ENCODE measurements at regions not wholly inside any gene's neighbourhood (a gene's known extent, or its start where the extent isn't known, plus 50 kb on each side); places are given as distances from the start of the nearest gene placed in this dataset.

DNA sequence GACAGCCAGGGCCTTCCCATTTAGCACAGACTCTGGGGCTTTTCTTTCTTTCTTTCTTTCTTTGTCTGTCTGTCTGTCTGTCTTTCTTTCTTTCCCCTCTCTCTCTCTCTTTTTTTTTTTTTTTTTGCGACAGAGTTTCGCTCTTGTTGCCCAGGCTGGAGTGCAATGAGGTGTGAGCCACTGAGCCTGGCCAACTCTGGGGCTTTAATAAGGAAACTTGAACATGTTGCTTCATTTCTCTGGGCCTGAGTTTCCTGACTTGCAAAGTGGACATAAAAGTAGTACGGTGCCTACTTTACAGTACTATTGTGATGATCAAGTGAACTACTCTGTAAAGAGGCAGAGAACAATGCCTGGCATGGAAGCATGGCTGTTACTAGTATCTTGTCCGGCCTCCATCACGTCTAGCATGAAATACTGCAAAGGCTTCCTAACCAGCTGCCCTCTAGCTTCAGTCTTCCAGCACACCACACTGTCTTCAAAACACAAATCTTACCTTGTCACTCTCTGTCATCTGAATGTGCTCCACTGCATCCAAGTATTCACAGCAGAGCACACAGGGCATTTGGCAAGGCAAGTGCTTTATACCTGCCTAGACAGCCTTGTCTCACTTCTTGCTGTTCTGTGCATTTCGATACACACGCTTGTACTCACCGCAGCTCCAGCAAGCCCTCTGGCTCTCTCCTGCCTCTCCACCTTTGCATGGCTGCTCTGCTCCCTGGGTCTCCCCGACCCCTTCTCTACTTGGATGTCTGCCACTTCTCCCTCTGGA is 96.7 kb downstream of the IRF2BPL start:
- Histone ChIP-seq H3K36me3 (ENCODE audit: control insufficient read depth in 2 of 2, insufficient read depth in 2 of 2, low read length in 1 of 2) (no peaks in the 10 kb centered on the region), H3K27me3 (ENCODE audit: control insufficient read depth in 2 of 2, insufficient read depth in 1 of 2, low read length in 1 of 2) (no peaks in the 10 kb centered on the region), H3K9me3 (ENCODE audit: control insufficient read depth in 2 of 2, insufficient read depth in 1 of 2, low read length in 1 of 2) (no peaks in the 10 kb centered on the region), H3K4me1 (ENCODE audit: control insufficient read depth in 2 of 2, insufficient read depth in 2 of 2, low read length in 2 of 2) (peaks cover 38 to 69% of the 10 kb centered on the region in 2 donors), H3K27ac (ENCODE audit: low read depth in 1 of 2, low read length in 1 of 2) (no peak overlapping the region), H3K4me3 (ENCODE audit: low read length in 2 of 2) (no peak overlapping the region)
- WGBS = 94% methylated on average over 9 of the region's 9 CpGs
- DNase-seq (ENCODE audit: low read depth in 6 of 9, low spot score in 9 of 9) = no peak

GRCh38 chr14:76930549-76930948 is 98.0 kb downstream of the IRF2BPL start:
- Histone ChIP-seq H3K9me3 (ENCODE audit: control insufficient read depth in 2 of 2, insufficient read depth in 1 of 2, low read length in 1 of 2) (no peaks in the 10 kb centered on the region), H3K4me1 (ENCODE audit: control insufficient read depth in 2 of 2, insufficient read depth in 2 of 2, low read length in 2 of 2) (peaks cover 43 to 82% of the 10 kb centered on the region in 2 donors), H3K4me3 (ENCODE audit: low read length in 2 of 2) (no peak overlapping the region), H3K27me3 (ENCODE audit: control insufficient read depth in 2 of 2, insufficient read depth in 1 of 2, low read length in 1 of 2) (no peaks in the 10 kb centered on the region), H3K36me3 (ENCODE audit: control insufficient read depth in 2 of 2, insufficient read depth in 2 of 2, low read length in 1 of 2) (no peaks in the 10 kb centered on the region), H3K27ac (ENCODE audit: low read depth in 1 of 2, low read length in 1 of 2) (no peak overlapping the region)
- WGBS = 84% methylated on average over 9 of the region's 9 CpGs
- DNase-seq (ENCODE audit: low read depth in 6 of 9, low spot score in 9 of 9) = no peak

GRCh38 chr14:76929927-76930326 is 98.6 kb downstream of the IRF2BPL start:
- Histone ChIP-seq H3K4me3 (ENCODE audit: low read length in 2 of 2) (peak overlapping the region in 1 of 2 donors; percentile 9), H3K9me3 (ENCODE audit: control insufficient read depth in 2 of 2, insufficient read depth in 1 of 2, low read length in 1 of 2) (no peaks in the 10 kb centered on the region), H3K36me3 (ENCODE audit: control insufficient read depth in 2 of 2, insufficient read depth in 2 of 2, low read length in 1 of 2) (no peaks in the 10 kb centered on the region), H3K27me3 (ENCODE audit: control insufficient read depth in 2 of 2, insufficient read depth in 1 of 2, low read length in 1 of 2) (no peaks in the 10 kb centered on the region), H3K4me1 (ENCODE audit: control insufficient read depth in 2 of 2, insufficient read depth in 2 of 2, low read length in 2 of 2) (peaks cover 49 to 88% of the 10 kb centered on the region in 2 donors), H3K27ac (ENCODE audit: low read depth in 1 of 2, low read length in 1 of 2) (peak overlapping the region; percentile 32 to 94)
- peak in 8 of 9 donors; percentile 71 to 97 (median 86) for DNase-seq (ENCODE audit: low read depth in 6 of 9, low spot score in 9 of 9)
- WGBS = 5% methylated on average over 8 of the region's 8 CpGs

DNA sequence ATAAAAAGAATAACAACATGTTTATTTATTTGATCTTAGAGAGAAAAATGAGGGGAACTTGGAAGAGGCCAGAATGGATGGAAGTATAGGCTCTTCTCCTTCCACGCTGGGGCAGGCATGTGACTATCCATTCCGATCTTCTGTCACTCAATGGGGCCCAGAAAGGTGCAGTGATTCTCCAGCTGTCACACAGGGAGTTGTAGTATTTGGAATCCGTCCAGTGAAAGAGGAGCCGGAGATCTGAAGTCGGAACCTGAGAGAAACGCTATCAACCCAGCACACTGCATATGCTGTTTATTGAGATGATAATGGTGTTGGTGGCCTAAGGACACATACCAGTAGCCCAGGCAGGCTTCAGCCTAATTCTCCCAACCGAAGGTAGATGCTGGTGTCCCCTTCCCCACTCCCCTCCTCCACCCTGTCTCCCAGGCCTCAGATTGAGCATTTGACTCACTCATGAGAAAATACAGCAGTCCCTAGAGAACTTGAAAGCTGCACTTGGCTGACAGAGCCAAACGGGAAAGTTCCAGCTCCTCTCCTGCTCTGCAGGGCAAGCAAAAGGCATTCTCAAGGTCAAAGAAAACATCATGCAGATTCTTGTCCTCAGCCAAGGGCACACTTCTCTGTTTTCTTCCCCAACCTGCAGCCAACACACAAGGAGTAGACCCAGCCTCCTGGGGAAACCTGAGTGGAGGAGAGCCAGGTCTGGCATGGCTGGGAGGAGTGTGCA is 100.4 kb downstream of the IRF2BPL start:
- Histone ChIP-seq H3K4me3 (ENCODE audit: low read length in 2 of 2) (no peak overlapping the region), H3K4me1 (ENCODE audit: control insufficient read depth in 2 of 2, insufficient read depth in 2 of 2, low read length in 2 of 2) (peaks cover 65 to 100% of the 10 kb centered on the region in 2 donors), H3K9me3 (ENCODE audit: control insufficient read depth in 2 of 2, insufficient read depth in 1 of 2, low read length in 1 of 2) (no peaks in the 10 kb centered on the region), H3K27me3 (ENCODE audit: control insufficient read depth in 2 of 2, insufficient read depth in 1 of 2, low read length in 1 of 2) (no peaks in the 10 kb centered on the region), H3K27ac (ENCODE audit: low read depth in 1 of 2, low read length in 1 of 2) (no peak overlapping the region), H3K36me3 (ENCODE audit: control insufficient read depth in 2 of 2, insufficient read depth in 2 of 2, low read length in 1 of 2) (no peaks in the 10 kb centered on the region)
- DNase-seq (ENCODE audit: low read depth in 6 of 9, low spot score in 9 of 9) = no peak
- 90% methylated on average over 8 of the region's 8 CpGs for WGBS

GRCh38 chr14:76926521-76927251 is 100.5 kb downstream of the LRRC74A start:
- Histone ChIP-seq H3K9me3 (ENCODE audit: control insufficient read depth in 2 of 2, insufficient read depth in 1 of 2, low read length in 1 of 2) (no peaks in the 10 kb centered on the region), H3K36me3 (ENCODE audit: control insufficient read depth in 2 of 2, insufficient read depth in 2 of 2, low read length in 1 of 2) (no peaks in the 10 kb centered on the region), H3K27me3 (ENCODE audit: control insufficient read depth in 2 of 2, insufficient read depth in 1 of 2, low read length in 1 of 2) (no peaks in the 10 kb centered on the region), H3K4me1 (ENCODE audit: control insufficient read depth in 2 of 2, insufficient read depth in 2 of 2, low read length in 2 of 2) (peaks cover 73 to 100% of the 10 kb centered on the region in 2 donors), H3K27ac (ENCODE audit: low read depth in 1 of 2, low read length in 1 of 2) (peak overlapping the region; percentile 61 to 92), H3K4me3 (ENCODE audit: low read length in 2 of 2) (no peak overlapping the region)
- WGBS = 19% methylated on average over 7 of the region's 7 CpGs
- DNase-seq (ENCODE audit: low read depth in 6 of 9, low spot score in 9 of 9) = peak in 3 of 9 donors; percentile 81 to 89 (median 82)

DNA sequence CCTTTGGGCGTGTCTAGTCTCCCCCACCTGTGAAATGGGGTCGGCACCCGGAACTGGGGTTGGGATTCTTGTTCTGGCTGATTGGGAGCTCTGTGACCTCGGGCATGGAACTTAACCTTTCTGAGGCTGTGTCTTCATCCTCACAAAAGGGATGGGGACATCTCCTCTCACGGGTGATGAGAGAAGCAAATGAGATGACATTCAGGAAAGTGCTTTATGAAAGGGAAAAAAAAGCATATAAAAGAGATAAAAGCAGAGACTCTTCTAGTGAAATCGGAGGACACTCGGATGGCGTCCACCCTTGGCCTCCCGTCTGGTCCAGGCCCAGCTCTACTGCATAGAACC is 98.9 kb downstream of the LRRC74A start:
- no peak for DNase-seq (ENCODE audit: low read depth in 6 of 9, low spot score in 9 of 9)
- no peaks in the 10 kb centered on the region for H3K27me3 ChIP-seq (ENCODE audit: control insufficient read depth in 2 of 2, insufficient read depth in 1 of 2, low read length in 1 of 2)
- H3K36me3 ChIP-seq (ENCODE audit: control insufficient read depth in 2 of 2, insufficient read depth in 2 of 2, low read length in 1 of 2) = no peaks in the 10 kb centered on the region
- H3K27ac ChIP-seq (ENCODE audit: low read depth in 1 of 2, low read length in 1 of 2) = peak overlapping the region in 1 of 2 donors; percentile 92
- 91% methylated on average over 9 of the region's 9 CpGs for WGBS
- no peak overlapping the region for H3K4me3 ChIP-seq (ENCODE audit: low read length in 2 of 2)
- H3K4me1 ChIP-seq (ENCODE audit: control insufficient read depth in 2 of 2, insufficient read depth in 2 of 2, low read length in 2 of 2) = peaks cover 77 to 100% of the 10 kb centered on the region in 2 donors
- no peaks in the 10 kb centered on the region for H3K9me3 ChIP-seq (ENCODE audit: control insufficient read depth in 2 of 2, insufficient read depth in 1 of 2, low read length in 1 of 2)

DNA sequence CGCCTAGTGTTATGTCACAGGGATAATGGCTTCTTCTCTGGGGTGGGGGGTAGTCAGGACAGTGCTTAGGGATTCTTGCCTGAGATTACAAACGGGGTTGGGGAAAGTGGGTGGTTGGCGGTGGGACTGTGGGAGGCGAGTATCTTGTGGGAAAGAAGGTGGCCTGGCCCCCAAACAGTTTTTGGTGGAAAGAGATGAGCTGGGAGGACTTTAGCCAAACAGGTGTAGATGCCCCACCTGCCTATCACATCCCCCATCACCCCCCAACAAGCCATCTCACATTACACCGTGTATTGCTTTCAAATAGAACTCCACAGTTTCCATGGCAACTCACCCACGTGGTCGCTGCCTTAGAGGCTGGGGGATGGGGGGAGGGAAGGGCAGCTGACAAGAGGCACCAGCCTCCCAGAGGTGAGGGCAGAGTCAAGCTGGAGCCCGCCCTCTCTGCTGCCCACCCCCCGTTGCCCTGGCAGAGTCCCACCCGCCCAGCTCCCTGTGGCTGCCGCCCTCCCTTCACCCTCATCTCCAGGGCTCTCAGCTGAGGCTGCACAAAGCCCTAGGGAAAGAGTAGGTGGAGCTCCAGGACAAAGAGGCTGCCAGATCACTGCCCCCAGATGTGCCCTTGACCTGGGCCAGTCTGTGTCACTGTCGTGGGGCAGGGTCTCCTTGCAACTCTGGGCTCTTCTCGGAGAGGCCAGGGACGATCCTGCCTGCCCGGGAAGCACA is 98.3 kb downstream of the LRRC74A start:
- H3K4me3 ChIP-seq (ENCODE audit: low read length in 2 of 2) = no peak overlapping the region
- peaks cover 74 to 100% of the 10 kb centered on the region in 2 donors for H3K4me1 ChIP-seq (ENCODE audit: control insufficient read depth in 2 of 2, insufficient read depth in 2 of 2, low read length in 2 of 2)
- H3K27me3 ChIP-seq (ENCODE audit: control insufficient read depth in 2 of 2, insufficient read depth in 1 of 2, low read length in 1 of 2) = no peaks in the 10 kb centered on the region
- peak in 7 of 9 donors; percentile 79 to 96 (median 91) for DNase-seq (ENCODE audit: low read depth in 6 of 9, low spot score in 9 of 9)
- no peaks in the 10 kb centered on the region for H3K36me3 ChIP-seq (ENCODE audit: control insufficient read depth in 2 of 2, insufficient read depth in 2 of 2, low read length in 1 of 2)
- H3K9me3 ChIP-seq (ENCODE audit: control insufficient read depth in 2 of 2, insufficient read depth in 1 of 2, low read length in 1 of 2) = peaks cover 0 to 3% of the 10 kb centered on the region in 2 donors
- 28% methylated on average over 15 of the region's 15 CpGs for WGBS
- peak overlapping the region in 1 of 2 donors; percentile 92 for H3K27ac ChIP-seq (ENCODE audit: low read depth in 1 of 2, low read length in 1 of 2)

- H3K4me1 ChIP-seq (ENCODE audit: control insufficient read depth in 2 of 2, insufficient read depth in 2 of 2, low read length in 2 of 2) = peaks cover 75 to 100% of the 10 kb centered on the region in 2 donors
- H3K27ac ChIP-seq (ENCODE audit: low read depth in 1 of 2, low read length in 1 of 2) = peak overlapping the region; percentile 8 to 92
- peak in 1 of 9 donors; percentile 61 for DNase-seq (ENCODE audit: low read depth in 6 of 9, low spot score in 9 of 9)
- peaks cover 0 to 3% of the 10 kb centered on the region in 2 donors for H3K9me3 ChIP-seq (ENCODE audit: control insufficient read depth in 2 of 2, insufficient read depth in 1 of 2, low read length in 1 of 2)
- H3K4me3 ChIP-seq (ENCODE audit: low read length in 2 of 2) = no peak overlapping the region
- WGBS = 80% methylated on average over 22 of the region's 22 CpGs
- no peaks in the 10 kb centered on the region for H3K36me3 ChIP-seq (ENCODE audit: control insufficient read depth in 2 of 2, insufficient read depth in 2 of 2, low read length in 1 of 2)
- no peaks in the 10 kb centered on the region for H3K27me3 ChIP-seq (ENCODE audit: control insufficient read depth in 2 of 2, insufficient read depth in 1 of 2, low read length in 1 of 2)
Observed at GRCh38 chr14:76923431-76924370, 97.5 kb downstream of the LRRC74A start.
